HG02938 (cell line): ENCODE measurements at regions not wholly inside any gene's neighbourhood (a gene's known extent, or its start where the extent isn't known, plus 50 kb on each side); places are given as distances from the start of the nearest gene placed in this dataset.
"Not testable (repeated sequence)": the region's sequence is repeated elsewhere in the genome, so short reads cannot be mapped to it uniquely, and the experiment has no call there.

Experiments
- ATAC-seq: cut with Tn5 transposase; IDR thresholded peaks from one replicate; pipeline ENCODE4 v1.9.1; 2021; ENCODE audit warnings: mild to moderate bottlenecking, moderate library complexity; ENCODE audit not compliant: unreplicated experiment

GRCh38 chr12:88366101-88366500 is 214.2 kb downstream of the KITLG start:
- ATAC-seq, result no peak

GRCh38 chr12:88367231-88367630 is 213.0 kb downstream of the KITLG start:
- no peak for ATAC-seq

DNA sequence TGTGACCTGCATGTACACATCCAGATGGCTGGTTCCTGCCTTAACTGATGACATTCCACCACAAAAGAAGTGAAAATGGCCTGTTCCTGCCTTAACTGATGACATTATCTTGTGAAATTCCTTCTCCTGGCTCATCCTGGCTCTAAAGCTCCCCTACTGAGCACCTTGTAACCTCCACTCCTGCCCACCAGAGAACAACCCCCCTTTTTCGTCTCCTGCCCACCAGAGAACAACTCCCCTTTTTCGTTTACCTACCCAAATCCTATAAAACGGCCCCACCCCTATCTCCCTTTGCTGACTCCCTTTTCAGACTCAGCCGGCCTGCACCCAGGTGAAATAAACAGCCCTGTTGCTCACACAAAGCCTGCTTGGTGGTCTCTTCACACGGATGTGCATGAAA is 212.2 kb downstream of the KITLG start:
- ATAC-seq, result not testable (repeated sequence)

DNA sequence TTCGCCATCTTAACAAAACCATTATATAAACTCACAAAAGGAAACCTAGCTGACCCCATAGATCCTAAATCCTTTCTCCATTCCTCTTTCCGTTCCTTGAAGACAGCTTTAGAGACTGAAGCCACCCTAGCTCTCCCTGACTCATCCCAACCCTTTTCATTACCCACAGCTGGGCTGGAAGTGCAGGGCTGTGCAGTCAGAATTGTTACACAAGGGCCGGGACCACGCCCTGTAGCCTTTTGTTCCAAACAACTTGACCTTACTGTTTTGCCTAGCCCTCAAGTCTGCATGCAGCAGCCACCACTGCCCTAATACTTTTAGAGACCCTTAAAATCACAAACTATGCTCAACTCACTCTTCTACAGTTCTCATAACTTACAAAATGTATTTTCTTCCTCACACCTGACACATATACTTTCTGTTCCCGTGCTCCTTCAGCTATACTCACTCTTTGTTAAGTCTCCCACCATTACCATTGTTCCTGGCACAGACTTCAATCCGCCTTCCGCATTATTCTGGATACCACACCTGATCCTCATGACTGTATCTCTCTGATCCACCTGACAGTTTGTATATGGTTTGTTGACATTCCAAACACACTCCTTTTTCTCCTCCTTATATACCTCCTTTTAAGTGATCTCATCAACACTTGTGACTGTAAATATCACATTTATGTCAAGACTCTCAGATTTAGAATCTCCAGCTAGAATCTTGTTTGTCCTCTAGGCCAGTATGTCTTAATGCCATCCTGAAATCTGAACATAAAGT is 208.7 kb downstream of the KITLG start:
- no peak for ATAC-seq

DNA sequence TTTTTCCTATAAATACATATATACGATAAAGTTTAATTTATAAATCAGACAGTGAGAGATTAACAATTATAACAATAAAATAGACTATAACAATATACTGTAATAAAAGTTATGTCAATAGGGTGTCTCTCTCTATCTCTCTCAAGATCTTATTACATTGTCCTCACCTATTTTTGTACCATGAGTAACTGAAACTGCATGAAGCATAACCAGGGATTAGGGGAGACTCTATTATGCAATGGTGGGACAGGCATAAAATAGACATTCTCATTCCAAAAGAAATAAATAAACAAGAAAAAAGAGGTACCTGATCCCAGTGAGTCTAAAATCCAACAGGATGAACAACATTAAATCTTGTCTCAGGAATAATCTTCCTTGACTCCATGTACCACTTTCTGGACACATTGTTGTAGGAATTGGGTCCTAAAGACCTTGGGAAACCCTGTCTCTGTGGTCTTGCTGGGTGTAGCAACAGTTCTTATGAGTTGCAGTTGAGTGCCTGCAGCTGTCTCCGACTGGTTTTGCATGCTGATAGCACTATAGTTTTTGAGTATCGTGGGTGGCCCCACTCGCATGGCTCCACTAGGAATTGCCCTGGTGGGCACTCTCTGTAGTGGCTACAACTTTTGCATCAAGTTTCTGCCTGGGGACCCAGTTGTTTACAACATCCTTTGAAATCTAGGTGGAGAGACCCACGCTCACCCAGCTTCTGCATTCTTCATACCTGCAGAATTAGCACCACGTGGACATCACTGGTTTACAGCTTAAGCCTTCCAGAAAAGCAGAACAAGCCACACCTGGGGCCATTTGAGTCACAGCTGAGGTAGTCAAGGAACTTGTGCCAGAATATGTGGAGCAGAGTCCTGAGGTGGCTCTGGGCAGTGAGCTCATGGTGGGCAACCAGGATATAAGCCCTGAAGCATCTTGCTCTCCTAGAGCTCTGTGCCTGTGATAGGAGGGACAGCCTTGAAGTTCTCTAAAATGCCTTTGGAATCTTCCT is 204.7 kb downstream of the KITLG start:
- ATAC-seq, result no peak

GRCh38 chr12:88377973-88378372 is 202.3 kb downstream of the KITLG start:
- no peak for ATAC-seq

- ATAC-seq, result no peak
Observed at GRCh38 chr12:88381466-88381865, 198.8 kb downstream of the KITLG start.

DNA sequence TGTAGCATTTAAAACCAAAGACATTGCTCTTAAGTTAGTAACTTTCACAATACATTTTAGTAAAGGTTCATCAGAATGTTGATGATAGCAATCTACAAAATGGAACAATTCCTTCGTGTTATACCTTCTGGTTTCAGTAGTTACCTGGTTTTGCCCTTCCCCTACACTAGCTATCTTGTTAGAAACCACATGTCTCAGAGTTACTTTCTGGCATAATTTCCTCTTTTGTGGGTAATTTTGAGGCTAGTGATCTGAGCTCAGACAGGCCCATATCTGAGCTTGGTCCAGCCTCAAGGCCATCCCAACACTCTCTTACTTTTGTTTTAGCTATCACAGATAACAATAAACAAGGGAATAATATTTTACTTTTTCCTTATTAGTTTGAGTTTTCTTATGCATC is 196.9 kb downstream of the KITLG start:
- peak; percentile 59 for ATAC-seq

DNA sequence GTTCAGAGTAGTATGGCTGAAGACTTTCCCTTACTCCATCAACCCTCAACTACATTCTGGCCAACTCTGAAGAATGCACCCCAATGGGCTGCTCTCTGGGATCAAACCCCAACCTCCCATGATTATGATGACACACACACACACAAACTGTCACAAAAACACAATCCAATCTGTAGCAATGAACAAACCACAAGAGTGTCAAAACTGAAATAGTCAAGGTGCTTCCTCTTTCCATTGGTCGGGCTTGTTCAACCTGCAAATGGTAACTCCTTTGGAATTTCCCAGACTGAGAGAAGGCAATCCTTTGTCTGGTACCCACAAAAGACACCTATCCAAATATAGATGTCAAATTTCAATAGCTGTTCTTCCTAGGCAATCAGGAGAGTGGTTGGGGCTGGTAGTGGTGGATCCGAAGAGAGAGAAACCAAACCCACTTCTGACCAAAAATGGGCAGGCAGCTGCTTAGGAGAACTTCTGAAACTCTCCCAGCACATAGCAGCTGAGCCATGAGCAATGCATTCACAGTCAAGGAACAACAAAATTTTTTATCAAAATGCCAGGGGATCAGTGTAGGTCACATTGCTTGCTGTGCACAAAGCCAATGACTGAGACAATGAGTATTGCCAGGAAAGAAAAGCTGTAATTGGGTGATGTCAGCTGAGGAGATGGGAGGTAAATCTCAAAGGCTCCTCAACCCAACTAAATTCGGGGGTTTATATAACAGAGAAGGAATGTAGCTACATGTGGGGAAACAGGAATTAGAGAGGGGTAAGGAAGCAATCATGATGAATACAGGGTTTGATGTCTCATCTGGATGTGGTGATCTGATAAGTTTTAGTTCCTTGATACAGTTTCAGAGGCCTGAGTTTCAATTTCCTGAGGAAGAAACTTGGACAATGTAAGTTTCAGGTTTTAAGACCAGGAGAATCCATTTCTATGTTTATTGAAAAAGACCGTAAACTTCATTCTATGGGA is 191.4 kb downstream of the KITLG start:
- ATAC-seq, result no peak

DNA sequence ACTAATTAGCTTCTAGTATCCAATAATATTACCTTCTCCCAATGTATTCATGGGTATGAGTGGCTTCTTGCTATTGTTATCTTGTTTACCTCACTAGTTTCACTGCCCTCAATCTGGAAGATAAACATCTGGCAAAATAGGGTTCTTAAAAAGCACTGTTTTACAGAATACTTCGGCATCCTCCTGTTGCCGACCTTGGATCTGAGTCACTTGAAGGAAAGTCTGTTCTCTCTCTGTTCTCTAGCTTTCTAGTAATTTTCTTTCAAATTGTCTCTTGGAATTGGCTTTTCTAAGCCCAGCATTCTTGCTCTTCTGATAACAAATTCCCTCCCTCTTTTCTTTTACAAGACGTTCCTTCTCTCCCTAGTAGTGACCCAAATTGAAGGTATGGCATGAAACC is 189.5 kb downstream of the KITLG start:
- ATAC-seq, result no peak

GRCh38 chr12:88391556-88391955 is 188.7 kb downstream of the KITLG start:
- peak; percentile 49 for ATAC-seq

- peak; percentile 34 for ATAC-seq
Observed at GRCh38 chr12:88393017-88393767, 187.1 kb downstream of the KITLG start.

DNA sequence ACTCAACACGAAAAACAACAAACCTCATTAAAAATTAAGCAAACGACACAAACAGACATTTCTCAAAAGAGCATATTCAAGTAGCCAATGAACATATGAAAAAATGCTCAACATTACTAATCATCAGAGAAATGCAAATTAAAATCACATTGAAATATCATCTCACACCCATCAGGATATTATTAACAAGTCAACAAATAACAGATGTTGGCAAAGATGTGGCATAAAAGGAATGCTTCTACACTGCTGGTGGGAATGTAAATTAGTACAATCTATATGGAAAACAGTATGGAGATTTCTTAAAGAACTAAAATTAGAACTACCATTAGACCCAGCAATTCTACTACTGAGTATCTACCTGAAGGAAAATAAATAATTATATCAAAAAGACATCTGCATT is 182.2 kb downstream of the KITLG start:
- no peak for ATAC-seq

DNA sequence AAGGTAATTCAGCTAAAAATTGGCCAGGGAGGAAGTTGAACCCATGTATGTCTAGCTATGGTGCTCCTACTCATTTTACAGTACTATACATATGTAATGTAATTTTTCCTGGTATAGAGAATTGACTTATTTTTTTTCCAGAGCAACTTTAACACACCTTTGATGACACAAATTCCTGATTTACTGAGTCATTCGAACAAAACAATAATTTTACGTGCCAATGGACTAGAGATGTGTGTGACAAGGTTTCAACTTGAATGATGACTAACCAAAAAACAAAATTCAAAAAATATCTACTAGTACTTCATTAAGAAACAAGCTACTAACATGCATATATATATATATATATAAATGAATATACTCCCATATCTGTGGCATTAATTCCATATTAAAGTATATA is 180.5 kb downstream of the KITLG start:
- ATAC-seq, result no peak

DNA sequence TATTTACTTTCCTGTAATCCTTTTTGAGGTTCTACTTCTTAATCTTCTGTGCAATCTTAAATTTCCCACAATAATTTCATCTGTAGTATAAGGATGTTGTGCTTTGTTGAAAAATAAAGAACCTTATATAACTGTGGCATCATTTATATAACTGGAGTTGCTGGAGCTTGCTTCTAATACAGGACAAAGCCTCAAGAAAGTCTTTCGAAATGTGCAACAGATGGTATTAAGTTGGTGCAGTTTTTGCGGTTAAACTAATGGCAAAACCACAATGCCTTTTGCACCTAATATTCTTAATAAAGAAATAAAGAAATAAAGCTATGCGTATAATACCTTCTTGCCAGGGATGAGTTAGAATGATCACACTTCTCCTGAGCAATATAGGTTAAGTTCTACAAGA is 180.0 kb downstream of the KITLG start:
- no peak for ATAC-seq

DNA sequence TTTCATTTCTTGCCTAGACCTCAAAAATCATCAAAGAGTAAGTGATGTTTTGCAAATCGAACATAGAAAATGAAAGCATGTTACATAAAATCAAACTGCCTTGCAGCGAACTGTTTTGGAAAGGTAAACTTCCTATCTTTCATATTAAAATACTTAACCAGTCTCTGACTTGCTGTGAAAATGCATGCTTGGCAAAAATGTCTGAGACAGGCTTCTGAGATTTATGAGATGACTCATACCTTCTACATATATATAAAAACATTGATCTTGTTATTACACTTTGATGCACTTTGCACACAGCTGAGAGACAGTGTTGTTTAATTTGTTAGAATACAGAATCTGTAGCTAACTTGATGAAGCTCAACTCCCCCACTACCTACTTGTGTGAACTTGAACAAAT is 179.1 kb downstream of the KITLG start:
- no peak for ATAC-seq

DNA sequence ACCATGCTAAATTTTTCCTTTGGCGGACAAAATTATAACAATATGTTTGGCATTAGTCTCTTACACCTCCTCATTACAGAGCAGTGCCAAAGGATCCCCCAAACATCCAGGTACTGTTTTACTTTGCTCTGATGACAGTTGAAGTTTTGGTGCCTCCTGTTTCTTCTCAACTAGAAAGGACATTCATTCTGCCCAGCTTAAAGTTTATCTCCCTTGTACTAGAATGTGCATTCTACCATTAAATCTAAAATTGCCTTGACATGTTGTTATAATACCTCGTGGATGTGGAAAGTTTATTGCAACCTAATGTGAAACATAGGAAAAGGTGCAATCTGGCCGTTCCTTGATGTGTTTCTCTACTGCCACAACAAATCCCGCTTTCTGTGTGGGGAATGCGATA is 173.4 kb downstream of the KITLG start:
- no peak for ATAC-seq

- ATAC-seq, result no peak
Observed at GRCh38 chr12:88408823-88409222, 171.4 kb downstream of the KITLG start.

GRCh38 chr12:88409257-88409656 is 171.0 kb downstream of the KITLG start:
- ATAC-seq, result no peak

DNA sequence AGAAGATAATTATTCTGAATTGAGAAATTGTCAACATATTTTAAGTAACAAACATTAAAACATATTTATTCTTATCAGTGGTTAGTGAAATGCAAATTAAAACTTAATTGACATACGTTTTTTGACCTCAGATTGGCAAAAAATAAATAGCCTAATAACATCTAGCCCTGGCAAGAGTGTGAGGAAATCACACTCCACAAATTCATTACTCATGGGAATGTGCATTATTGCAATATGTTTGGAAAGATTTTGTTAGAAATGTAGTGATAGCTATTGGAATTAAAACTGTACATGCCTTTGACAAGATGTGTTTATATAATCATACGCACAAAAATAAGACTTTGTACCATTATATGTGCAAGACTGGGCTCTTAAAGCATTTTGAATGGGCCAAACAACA is 168.6 kb downstream of the KITLG start:
- ATAC-seq, result no peak
